HepG2 (cell line): ENCODE measurements at regions not wholly inside any gene's neighbourhood (a gene's known extent, or its start where the extent isn't known, plus 50 kb on each side); places are given as distances from the start of the nearest gene placed in this dataset.

ENCODE experiments used
- CTCF ChIP-seq: sonication (generic); formaldehyde crosslinking; IDR thresholded peaks from 2 replicates; pipeline ENCODE4 v1.5.0; 2020; ENCODE audit warnings: mild to moderate bottlenecking, missing genetic modification reagents, moderate library complexity
- ZNF33B ChIP-seq: sonication (generic); formaldehyde crosslinking; IDR thresholded peaks from 2 replicates; pipeline ENCODE4 v1.5.1; 2020; ENCODE audit warnings: mild to moderate bottlenecking, missing genetic modification reagents
- ZNF678 ChIP-seq: sonication (generic); formaldehyde crosslinking; IDR thresholded peaks from 2 replicates; pipeline ENCODE4 v1.4.0; 2020; ENCODE audit warnings: mild to moderate bottlenecking, missing genetic modification reagents
- ZSCAN29 ChIP-seq: sonication (generic); formaldehyde crosslinking; conservative IDR thresholded peaks from 2 replicates; pipeline ENCODE4 v1.4.0; 2020; ENCODE audit warnings: mild to moderate bottlenecking, missing genetic modification reagents

GRCh38 chr2:105186967-105187498 lies 54.5 kb upstream of the GPR45 start:
- TF ChIP-seq ZSCAN29 (CRISPR knock-in tag): no peak
- no peak for TF ChIP-seq CTCF (CRISPR knock-in tag)
- no peak for TF ChIP-seq ZNF678 (CRISPR knock-in tag)
- no peak for TF ChIP-seq ZNF33B (CRISPR knock-in tag)
